ENCODE measurements at regions not wholly inside any gene's neighbourhood (a gene's known extent, or its start where the extent isn't known, plus 50 kb on each side); places are given as distances from the start of the nearest gene placed in this dataset.

DNA sequence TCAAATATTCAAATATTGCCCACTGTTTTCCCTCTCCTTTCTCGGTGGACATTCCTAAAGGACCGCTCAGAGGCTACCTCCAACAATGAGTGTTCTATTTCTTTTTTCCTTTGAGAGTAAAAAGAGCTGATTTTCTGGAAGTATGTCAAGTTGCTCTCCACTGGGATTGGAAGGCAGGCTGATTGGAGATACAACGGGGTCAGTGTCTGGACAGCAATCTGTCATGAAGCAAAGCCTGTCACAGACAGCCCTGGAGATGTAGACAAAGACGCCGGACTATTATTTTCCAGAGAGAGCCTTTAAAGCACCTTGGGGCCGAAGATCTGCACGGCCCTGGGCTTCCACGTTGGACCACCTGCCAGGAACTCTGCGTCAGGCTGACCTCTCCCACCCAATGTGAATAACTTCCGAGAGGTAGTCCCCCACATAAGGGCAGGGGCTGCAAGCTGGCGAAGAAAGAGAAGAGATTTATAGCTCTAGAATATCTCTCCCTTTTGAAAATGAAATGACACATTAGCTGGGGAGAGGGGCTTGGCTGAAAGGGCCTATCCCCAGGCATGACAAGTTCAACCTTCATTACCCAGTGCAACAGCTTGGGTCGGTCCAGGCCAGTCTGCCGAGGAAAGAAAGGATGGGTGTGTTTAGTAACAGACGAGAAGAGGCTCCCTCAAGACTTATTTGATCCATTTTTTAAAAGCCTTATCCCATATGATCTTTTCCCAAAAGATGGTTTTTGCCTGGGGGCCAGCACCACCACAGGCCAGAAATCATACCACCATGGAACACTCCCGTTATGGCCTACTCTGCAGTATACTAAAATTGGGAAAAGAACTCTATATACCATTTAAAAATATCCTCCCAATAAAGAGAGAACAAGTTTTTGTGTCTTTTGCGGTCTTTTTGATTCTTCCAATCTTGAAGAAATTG is 131.1 kb downstream of the OLIG3 start:
- TF ChIP-seq, protein P1, sequence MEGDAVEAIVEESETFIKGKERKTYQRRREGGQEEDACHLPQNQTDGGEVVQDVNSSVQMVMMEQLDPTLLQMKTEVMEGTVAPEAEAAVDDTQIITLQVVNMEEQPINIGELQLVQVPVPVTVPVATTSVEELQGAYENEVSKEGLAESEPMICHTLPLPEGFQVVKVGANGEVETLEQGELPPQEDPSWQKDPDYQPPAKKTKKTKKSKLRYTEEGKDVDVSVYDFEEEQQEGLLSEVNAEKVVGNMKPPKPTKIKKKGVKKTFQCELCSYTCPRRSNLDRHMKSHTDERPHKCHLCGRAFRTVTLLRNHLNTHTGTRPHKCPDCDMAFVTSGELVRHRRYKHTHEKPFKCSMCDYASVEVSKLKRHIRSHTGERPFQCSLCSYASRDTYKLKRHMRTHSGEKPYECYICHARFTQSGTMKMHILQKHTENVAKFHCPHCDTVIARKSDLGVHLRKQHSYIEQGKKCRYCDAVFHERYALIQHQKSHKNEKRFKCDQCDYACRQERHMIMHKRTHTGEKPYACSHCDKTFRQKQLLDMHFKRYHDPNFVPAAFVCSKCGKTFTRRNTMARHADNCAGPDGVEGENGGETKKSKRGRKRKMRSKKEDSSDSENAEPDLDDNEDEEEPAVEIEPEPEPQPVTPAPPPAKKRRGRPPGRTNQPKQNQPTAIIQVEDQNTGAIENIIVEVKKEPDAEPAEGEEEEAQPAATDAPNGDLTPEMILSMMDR (IDR thresholded peaks at IDR 0.05 in 2 of 3, conservative IDR thresholded peaks at IDR 0.05 in 1 of 3; ENCODE audit: control insufficient read depth in 2 of 3, extremely low read depth in 1 of 3, insufficient read depth in 1 of 3, low read depth in 3 of 3, low read length in 3 of 3), result no peak
- TF ChIP-seq MYC (IDR thresholded peaks at IDR 0.05; ENCODE audit: insufficient read depth, insufficient read length, insufficient replicate concordance, low read length, severe bottlenecking) (no peak), PRDM15 (CRISPR knock-in tag; IDR thresholded peaks at IDR 0.05) (no peak), ATF2 (IDR thresholded peaks at IDR 0.05; ENCODE audit: low read length) (no peak), JUNB (IDR thresholded peaks at IDR 0.05) (no peak), BACH1 (IDR thresholded peaks at IDR 0.05; ENCODE audit: borderline replicate concordance) (no peak), POLR2A (IDR thresholded peaks at IDR 0.05; ENCODE audit: low read depth, low read length) (no peak), ATF3 (IDR thresholded peaks at IDR 0.05; ENCODE audit: borderline replicate concordance, extremely low read depth, low read depth, low read length) (no peak), HDGF (IDR thresholded peaks at IDR 0.05) (no peak), TCF12 (IDR thresholded peaks at IDR 0.05; ENCODE audit: low read depth, low read length) (no peak), MXI1 (IDR thresholded peaks at IDR 0.05; ENCODE audit: low read depth, low read length) (no peak), STAT1 (conservative IDR thresholded peaks at IDR 0.05) (no peak), ZNF274 (IDR thresholded peaks at IDR 0.05; ENCODE audit: insufficient read depth, insufficient read length) (no peak)

Data from GM12878 (cell line).